NCI-H146 treated with DMSO at 0.1 percent for 48 hours (cell line): ENCODE measurements at regions not wholly inside any gene's neighbourhood (a gene's known extent, or its start where the extent isn't known, plus 50 kb on each side); places are given as distances from the start of the nearest gene placed in this dataset.
A peak's percentile ranks its signal among the peaks of the same experiment; 100 is the strongest.

ENCODE experiments used
- DNase-seq: peaks from one replicate; lab custom pipeline; 2025; ENCODE audit not compliant: unreplicated experiment; lab: John Stamatoyannopoulos, UW

DNA sequence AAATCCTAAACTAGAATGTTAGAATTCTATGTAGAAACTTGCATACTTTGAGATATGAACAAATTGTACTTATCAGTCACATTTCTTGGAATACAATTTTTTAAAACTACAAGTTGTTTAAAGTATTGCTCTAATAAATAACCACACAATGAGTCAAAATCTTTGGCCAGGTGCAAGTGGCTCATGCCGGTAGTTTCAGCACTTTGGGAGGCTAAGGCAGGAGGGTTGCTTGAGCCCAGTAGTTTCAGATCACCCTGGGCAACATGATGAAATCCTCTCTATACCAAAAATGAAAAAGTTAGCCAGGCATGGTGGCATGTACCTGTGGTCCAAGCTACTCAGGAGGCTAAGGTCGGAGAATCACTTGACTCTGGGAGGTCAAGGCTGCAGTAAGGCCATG is 257.8 kb downstream of the COX7C start:
- no peak for DNase-seq

DNA sequence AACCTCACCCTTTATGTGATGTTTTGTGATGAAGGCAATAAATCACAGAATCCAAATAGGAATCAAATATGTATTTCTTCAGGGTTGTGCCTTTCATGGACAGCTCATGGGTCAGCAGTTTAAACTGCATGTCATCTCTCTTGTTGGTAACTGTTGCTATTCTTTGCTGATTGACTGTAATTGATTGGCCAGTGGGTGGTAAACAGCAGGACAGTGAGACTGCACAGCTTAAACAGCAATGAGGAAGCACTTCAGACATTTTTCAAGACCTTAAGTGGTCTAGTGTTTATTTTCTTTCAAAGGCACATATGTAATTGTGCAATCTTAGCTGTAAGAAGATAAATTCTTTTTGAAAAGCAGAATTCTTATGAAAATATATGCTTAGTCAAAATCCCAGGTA is 260.5 kb downstream of the COX7C start:
- peak; percentile 12 for DNase-seq

DNA sequence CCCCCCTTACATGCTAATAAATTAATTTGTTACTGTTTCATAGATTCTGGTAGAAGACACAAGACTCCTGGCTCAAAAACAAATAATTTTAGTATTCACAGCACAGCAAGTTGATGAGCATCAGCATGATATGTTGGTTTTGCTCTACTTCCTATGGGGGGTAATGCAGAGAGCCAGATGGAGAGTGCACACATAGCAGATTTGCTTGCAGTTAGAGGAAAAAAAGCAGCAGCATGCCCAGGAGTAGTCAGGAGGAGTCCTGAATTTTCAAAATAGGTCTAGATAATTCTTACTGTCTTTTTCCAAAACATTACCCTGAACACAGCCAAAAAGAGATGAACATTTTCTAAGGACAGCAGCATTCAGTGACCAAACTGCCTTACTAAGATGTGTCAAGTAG is 261.3 kb downstream of the COX7C start:
- no peak for DNase-seq

DNA sequence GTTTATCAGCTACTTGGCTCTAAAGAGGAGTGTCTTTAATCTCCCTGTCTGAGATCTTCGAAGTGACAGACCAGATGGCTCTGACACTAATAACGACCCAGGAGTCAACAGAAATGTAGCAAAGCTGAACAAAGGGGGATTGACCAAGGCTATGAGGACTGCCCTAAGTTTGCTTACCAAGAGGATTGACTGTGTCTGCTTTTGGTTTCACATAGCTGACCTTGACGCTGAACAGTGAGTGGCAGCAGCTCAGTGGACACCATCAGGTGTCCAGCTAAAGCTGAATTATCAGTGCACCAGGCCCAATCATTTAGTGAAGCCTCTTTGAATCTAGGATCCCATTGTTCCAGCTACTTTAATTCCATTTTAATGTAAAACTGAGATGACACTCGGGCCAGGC is 262.6 kb downstream of the COX7C start:
- DNase-seq: no peak

DNA sequence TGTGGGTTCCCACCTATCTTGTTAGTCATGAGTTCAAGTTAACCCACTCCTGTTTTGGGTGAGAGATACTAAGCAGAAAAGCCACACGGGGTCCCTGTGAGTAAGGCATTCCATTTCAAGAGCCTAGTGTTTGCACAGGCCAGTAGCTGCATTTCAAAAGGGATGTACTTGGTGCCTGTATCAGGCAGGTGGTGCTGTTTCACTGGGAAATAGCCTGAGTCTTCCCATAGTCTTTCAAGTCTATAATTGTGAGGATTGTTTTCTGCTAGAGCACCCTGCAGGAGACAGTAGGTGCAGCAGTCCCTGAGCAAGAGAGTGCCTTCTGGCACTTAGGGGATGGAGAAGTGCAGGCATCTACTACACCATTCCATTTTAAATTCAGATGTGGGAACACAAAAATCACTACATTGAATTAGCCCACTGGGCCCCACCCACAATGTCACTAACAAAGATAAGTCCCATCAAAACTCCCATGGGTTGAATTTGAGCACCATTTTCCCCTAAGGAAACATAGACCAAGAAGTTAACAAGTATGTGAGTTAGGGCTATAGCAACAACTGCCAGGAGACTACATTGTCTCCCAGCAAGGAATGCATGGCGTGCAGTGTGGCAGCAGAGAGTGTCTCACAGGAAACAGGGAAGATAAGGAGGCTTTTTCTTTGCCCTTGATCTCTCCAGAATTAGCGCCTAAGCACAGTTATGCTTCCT is 263.2 kb downstream of the COX7C start:
- peak; percentile 41 for DNase-seq

DNA sequence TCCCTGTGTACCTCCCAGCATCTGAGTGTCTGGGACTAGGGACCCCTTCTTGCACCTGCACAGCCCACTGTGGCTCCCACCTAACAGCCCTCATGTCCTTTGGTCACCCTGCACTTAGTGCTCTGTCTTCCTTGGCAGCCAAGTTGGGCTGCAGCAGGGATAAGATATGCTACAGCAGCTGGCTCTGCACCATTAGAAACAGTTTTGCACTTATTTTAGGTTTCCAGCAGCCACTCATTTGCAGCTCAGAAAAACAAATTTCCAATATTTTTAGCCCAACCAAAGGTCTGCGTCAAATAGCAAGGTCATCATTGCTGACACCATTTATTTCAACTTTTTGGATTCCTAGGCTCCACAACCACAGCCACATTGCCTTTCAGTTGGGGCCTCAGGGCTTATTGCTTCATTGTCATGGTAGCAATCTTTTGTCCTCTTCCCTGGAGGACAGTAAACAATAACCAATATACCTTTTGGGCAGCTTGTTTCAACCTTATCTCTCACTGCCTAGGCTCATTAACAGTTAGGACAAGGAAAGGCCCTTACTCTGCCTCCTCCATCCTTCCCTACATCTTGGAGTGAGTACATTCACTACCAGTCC is 263.9 kb downstream of the COX7C start:
- no peak for DNase-seq

DNA sequence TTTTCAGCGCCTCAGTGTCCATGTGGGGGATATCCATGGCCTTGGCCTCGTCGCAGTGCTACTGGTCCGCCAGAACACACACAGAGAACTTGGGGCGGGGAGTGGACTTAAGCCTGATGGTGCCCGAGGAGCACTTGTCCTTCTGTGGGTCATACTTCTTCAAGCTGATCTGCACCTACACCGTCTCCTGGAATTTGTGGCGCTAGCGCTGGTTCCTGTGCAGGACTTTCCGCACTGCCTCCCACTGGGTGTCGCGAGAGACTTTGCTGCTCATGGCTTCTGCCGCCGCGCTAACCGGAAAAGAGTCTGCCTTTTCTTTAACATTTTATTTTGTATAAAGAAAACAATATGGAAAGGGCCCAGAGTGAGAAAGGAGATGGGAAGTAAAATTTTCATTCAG is 266.9 kb downstream of the COX7C start:
- no peak for DNase-seq

DNA sequence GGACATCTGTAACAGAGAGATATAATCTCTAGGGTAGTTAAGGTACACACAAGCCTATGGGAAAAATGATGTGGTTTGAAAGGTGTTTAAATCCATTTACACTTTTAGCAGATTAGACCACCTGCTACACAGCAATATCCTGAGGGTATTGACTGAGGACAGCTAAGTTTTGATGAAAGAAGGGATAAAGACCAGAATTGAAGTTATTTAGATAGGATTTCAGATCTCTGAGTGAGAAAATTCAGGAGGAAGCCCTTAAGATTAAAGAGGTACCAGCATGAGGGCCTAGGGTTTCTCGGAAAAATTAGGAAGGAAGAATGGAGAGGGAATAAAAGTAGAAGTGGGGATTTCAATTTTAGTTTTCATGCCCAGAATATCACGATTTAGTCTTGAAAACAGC is 267.3 kb downstream of the COX7C start:
- no peak for DNase-seq

DNA sequence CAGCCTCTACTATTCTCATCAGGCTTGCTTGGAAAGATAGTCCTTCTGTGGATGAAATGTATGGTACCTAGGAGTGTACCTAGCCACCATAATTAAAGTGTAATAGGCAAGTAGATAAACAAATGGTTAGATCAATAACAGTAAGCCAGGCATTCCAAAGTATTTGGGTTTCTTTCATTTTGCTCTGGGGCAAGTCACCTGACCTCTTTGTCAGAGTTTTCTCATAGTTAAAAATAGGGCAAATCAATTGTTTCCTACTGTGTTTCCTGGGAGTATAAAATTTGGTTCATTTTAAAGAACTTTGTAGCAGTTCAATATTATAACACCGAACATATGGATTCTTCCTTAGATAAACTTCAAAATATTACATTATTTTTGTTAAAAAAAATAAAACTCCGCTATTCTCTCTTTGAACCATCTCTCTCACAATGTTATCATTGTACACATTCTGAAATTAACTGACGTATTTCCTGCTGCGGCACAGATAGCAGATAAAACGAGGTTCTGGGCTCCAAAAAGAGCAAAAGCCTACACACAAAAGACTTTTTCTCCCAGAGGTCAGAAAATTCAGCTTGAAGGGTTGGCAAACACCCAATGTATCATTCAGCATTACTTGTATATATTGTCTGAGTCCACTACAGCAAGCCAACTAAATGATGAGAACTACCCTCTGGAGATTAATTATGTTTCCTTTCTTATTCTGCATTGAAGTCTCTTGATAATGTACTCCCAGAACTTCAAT is 267.9 kb downstream of the COX7C start:
- no peak for DNase-seq

DNA sequence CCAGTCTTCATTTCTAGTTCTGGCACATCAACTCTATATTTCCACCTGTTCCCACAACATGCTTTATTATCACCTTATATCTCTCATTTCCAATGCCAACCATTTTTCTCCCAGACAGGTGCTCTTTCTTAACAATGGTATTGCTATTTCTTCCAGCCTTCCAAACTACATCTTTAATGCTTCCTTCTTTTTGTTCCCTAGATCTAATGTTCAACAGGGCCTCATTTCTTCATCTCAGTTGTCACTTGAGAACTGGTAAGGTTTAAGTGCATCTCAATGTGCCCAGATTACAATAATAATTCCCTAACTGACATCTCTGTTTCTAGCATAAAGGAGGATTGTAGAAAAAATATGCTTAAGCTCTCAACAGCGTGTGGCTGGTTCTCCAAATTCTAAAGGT is 272.6 kb downstream of the COX7C start:
- no peak for DNase-seq

DNA sequence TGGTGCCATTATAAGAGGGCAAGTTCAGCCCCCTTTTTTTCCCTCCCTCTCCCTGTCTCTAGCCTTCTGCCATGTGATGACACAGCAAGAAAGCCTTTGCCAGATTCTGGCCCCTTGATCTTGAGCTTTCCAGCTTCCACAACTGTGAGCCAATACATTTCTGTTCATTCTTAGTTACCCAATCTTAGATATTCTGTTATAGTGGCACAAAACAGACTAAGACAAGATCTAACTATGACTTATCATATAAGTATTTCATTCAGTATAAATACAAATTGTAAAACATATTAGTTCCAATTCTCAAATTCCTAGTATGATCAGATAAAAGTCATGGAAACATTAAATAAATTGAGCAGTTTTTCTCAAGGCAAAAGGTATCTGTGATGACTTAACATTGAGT is 276.3 kb downstream of the COX7C start:
- DNase-seq: no peak

DNA sequence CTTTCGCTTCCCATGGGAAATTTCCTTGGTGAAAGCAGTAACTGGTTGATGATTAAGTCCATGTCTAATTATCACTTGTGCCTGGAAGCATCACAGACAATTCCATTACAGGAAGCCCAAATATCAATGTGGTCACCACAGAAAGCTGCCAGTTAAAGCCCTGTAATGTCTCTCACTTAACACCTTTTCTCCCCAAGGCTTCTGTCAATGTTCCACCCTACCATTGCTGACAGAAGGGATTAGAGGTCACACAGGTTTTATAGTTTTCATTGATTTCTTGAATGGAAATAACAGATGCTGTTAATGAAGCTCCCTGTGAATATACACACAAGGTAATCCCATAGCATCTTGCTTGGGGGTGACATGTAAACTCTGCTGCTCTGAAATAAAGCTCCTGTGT is 279.2 kb downstream of the COX7C start:
- no peak for DNase-seq

DNA sequence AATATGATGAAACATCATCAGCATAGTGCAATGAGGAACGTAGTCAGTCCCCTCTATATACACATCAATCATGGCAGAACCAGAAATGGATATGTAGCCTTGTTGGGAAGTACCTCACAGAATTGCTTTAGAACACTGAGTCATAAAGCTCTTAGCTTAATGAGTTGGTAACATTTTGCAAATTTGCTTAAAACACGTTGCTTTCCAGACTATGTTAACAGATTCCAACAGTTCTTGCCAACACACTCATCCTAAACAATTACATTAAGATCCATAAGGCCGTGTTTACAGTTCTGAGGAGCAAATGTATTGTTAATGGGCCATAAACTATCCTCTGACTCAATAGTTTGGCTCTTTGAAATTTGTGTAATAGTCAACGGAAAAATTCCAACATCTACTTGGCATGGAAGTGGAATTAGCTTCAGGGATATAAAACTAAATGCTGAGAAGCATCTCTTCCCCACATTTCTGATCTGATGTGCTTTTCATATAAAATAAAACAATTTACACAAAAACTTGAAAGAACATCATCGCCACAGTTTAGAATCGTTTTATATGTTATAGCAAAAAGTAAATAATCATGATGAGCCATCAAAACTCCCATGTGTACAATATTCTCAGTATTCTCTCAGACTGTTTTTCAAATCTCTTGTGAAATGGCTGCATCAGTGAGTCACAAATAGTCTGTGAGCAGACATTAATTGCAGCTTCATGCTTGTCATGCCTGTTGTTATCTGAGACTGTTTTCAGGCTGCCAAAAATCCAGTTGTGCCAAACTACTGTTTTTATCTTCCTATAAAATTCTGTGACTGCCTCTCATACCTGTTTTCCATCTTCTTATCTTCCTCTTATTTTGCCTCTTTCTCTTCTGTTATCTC is 291.9 kb downstream of the COX7C start:
- no peak for DNase-seq

DNA sequence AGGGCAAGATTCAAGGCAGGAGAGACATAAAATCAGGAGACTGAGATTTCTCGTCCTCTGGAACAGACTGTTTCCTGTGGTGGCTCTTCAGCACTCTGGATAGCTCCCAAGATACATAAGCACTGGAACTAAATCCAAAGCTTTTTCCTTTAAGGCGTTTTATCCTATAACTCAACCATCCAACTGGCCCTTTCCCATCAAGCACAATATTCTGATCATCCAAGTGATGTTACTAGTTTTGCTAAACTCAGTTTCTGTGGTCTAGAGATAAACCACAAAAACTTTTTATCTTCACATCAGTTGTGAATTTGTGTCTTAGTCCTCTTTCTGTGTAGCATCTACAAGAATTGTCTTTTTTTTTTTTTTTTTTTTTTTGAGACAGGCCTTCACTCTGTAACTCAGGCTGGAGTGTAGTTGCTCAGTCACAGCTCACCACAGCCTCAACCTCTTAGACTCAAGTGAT is 299.4 kb downstream of the COX7C start:
- no peak for DNase-seq

DNA sequence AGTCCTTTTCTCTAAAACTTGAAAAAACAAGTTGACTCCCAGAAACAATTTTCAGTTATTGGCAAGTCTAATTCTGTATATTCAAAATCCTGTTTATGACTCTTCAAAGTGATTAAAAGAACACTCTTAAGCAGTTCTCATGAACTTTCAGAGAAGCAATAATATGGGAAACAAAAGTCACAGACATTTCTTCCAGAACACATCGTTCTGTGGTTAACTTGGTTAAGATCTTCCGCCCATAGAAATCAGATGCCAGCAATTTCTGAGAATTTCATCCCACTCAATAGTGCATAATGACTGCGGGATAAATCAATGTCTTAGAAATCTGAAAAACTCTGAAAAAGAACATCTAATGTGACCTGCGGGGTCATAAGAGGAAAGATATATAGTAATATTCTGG is 300.5 kb downstream of the COX7C start:
- no peak for DNase-seq

DNA sequence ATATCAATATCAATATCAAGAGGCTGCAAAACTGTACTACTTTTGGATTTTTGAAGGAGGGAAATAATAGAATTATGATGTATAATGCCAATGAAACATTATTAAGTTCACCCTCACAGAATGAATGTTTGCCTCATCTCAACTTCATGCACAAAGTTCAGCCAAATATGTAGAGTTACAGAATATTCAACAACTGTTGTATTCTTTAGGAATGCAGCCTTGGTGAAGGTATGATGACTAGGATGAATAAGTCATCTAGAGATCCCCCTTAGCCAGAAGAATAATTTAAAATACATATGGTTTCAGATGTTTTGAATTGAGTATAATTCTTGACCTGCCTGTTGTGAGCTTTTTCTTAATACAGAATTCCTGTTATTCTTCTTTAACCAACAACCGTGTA is 308.3 kb downstream of the COX7C start:
- DNase-seq: no peak

DNA sequence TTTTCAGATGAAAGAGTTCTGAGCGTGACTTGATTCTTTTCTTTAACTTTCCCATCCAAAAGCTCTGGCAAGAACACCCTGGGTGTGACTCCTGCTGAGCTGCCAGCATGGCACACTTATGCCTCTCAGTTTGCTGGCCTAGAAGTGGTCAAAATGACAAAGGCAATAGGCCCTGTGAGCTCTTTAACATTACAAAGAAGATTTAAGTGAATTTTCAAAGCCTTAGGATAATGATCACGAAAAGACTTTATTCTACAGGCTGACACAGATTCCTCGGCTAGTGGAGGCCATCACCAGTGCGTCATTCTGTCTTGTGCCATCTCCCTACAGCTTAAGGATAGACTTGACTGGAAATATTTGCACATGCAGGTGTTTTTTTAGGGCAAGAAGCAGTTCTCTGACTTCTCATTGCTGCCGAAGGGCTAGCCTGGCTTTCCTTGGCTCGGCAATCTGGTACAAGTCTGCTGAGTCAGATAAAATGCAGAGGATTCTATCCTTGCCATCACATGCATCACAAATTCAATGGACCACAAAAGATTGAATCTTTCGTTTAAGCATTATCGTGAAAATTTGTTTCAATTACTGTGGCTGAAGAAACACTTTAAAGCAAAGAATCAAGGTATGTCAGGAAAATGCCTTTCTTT is 311.5 kb downstream of the COX7C start:
- no peak for DNase-seq

DNA sequence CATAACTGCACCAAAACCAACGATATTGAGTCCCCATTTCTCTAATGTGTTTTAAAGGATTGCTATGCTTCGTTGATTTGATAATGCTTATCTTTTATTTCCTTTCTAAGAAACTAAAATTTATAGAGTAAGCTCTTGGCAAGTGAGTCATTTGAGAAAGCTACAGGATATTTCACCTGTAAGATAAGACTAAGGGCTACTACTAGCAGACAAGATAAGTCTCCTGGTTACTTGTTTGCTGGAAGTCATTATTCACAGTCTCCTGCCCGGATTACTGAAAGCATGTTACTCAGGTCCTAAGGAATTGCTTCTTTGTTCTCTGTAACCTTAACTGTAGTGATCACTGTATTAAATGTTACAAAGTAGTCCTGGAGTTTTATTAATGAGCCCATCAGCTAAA is 315.9 kb upstream of the RASA1 start:
- DNase-seq: no peak

DNA sequence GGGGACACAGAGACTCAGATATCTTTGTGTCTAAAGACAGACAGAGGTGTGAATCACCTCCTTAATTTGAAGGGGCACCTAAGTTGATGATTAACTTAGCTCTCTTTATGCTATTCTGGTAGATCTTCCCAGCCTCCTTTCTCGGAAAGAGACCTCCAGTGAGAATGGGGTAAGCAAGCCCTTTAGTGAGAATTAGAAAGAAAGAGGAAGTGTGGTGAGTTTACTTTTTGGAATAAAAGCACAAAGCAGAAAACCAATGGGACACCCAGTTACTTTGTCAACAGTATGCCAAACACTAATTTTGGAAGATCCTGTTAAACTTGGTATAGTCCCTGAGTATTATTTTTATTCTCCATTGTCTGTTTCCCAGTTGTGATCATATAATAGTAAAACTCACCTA is 302.8 kb upstream of the RASA1 start:
- no peak for DNase-seq

DNA sequence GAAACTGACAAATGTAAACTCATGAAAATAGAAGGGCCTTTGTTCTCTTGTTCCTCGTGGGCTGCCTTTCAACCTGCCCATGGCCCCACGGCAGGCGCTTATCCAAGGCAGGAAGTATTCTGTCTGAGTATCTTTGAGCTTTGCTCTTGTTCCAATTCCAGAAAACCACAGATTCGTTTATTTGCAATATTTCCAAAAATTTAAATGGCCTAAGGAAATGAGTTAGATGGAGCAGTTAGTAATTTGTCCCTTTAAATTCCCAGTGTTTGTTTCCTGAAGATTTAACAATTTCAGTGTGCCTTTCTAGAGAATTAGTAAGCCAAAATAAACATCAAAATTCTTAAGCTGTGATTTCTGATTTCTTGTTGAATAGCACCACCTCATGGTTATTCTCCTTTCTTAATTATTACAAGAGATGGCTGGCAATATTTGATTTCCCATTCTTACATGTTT is 299.4 kb upstream of the RASA1 start:
- peak; percentile 0 for DNase-seq

DNA sequence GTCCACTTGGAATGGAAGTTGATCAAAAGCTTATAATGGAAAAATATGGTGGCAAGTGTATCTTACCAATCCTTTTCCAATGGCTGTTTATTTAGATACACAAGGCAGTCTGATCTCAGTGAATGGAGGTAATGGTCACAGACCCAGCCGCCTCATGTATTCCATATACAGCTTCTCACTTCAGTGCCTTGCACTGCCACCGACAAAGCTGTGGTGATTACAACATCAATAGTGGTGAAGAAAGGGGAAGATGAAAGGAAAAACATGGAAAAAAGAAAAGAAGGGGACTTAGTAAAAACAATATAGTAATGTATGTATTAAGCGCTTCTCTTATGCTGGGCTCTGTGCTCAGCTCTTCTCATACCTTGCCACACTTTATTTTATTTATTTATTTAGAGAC is 297.3 kb upstream of the RASA1 start:
- DNase-seq: no peak
